Vagina (tissue), 2 donors: ENCODE measurements at regions not wholly inside any gene's neighbourhood (a gene's known extent, or its start where the extent isn't known, plus 50 kb on each side); places are given as distances from the start of the nearest gene placed in this dataset.

Experiments
- CTCF ChIP-seq, 3 experiments: fragments of 450-650 bp in 2 of 3; fragments of 200-600 bp in 1 of 3; sonication (generic) in 1 of 3; IDR thresholded peaks; one replicate each; pipeline ENCODE4 v1.5.1; 2017 to 2019; ENCODE audit warnings: antibody characterized with exemption in 3 of 3, mild to moderate bottlenecking in 2 of 3, moderate library complexity in 2 of 3
- POLR2A ChIP-seq, 2 donors: fragments of 450-650 bp; IDR thresholded peaks; one replicate each; pipeline ENCODE4 v1.6.1; 2017; ENCODE audit warnings: antibody characterized with exemption in 2 of 2, mild to moderate bottlenecking in 2 of 2, moderate library complexity in 2 of 2
- POLR2AphosphoS5 ChIP-seq, 2 donors: sonication (generic); formaldehyde crosslinking; IDR thresholded peaks; one replicate each; pipeline ENCODE4 v1.9.0; 2017; ENCODE audit warnings: antibody characterized with exemption in 2 of 2, mild to moderate bottlenecking in 2 of 2, low read depth in 1 of 2; ENCODE audit not compliant: insufficient read depth in 1 of 2

DNA sequence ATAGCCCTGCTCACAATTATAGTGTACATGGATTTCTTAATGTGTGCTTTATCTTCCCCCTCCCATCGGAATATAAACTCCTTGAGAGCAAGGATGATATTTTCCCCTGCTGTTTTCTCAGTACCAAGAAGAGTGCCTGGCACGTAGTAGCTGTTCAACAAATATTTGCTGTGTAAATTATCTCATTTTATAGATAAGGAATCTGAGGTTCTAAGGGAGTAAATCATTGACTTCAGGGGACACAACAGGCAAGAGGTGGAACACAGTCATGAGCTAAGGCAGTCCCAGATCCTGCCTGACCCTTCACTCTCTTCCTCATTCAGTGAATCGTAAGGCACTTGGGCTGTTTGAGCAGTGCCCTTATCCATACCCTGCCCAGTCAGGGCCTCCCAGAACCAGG, 187.3 kb upstream of the TNP1 start:
- TF ChIP-seq CTCF (IDR thresholded peaks at IDR 0.05) (no peak), POLR2AphosphoS5 (IDR thresholded peaks at IDR 0.05; ENCODE audit: insufficient read depth in 1 of 2, low read depth in 1 of 2) (no peak), POLR2A (IDR thresholded peaks at IDR 0.05) (no peak)
